ENCODE measurements at regions not wholly inside any gene's neighbourhood (a gene's known extent, or its start where the extent isn't known, plus 50 kb on each side); places are given as distances from the start of the nearest gene placed in this dataset.
A peak's percentile ranks its signal among the peaks of the same experiment; 100 is the strongest.
"Not testable (repeated sequence)": the region's sequence is repeated elsewhere in the genome, so short reads cannot be mapped to it uniquely, and the experiment has no call there.

DNA sequence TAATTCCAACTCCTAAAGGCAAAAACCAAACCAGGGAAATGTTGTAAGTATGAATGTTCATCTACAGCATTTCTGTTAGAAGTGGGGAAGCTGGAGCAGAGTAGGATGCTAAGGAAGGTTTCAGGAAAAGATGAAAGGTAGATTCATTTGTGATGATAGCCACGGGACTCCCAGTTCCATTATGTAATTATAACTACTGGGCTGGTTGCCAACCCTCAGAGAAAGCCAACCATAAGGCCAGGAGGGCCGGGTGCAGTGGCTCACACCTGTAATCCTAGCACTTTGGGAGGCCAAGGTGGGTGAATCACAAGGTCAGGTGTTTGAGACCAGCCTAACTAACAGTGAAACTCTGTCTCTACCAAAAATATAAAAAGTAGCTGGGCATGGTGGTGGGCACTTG, 288.9 kb upstream of the ETAA1 start:
- H3K36me3 Mint-ChIP-seq (ENCODE audit: insufficient read depth, unreplicated experiment), result no peaks in the 10 kb centered on the region
- BruUV-seq (replicated peaks), result no TSS peak
- H3K27ac Mint-ChIP-seq (ENCODE audit: low read depth, unreplicated experiment), result no peak overlapping the region
- no peaks in the 10 kb centered on the region for H3K27me3 Mint-ChIP-seq (ENCODE audit: insufficient read depth, unreplicated experiment)
- peaks cover 14% of the 10 kb centered on the region for H3K9me3 Mint-ChIP-seq (ENCODE audit: unreplicated experiment)
- no peak for TF ChIP-seq CTCF (IDR thresholded peaks at IDR 0.05; ENCODE audit: unreplicated experiment)
- ChIA-PET CTCF (no interaction called here), POLR2A (interaction anchor here (1.0 kb wide), 1 partner anchor 541 kb away, joined by 3 read pairs; no protein-coding TSS in a partner anchor)
- intact Hi-C loops (cut with micrococcal nuclease), result no loop called here
- H3K4me3 Mint-ChIP-seq (ENCODE audit: unreplicated experiment), result no peak overlapping the region
- peak; percentile 45 for DNase-seq (ENCODE audit: unreplicated experiment)
- no peaks in the 10 kb centered on the region for H3K4me1 Mint-ChIP-seq (ENCODE audit: insufficient read depth, unreplicated experiment)

DNA sequence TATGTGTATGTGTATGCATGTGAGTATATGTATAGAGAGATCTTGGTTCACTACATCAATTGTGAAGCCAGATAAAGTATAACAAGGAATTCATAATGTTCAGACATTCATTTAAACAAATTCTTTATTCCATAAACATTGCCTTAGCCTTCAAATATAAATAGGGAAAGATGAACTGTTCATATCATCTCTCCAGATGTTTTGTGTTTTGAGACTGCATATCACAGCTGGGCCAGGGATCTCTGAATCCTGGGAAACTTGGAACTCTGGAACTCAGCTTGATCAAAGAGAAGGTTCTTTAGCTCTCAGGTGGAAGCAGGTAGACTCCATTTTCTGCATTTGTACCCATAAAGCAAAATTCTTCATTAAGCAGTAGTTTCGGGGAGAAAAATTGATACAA, 272.6 kb upstream of the ETAA1 start:
- no TSS peak for BruUV-seq (replicated peaks)
- intact Hi-C loops (cut with micrococcal nuclease), result no loop called here
- CTCF ChIA-PET, result interaction anchor here (0.6 kb wide), 1 partner anchor 237 kb away, joined by 3 read pairs; no protein-coding TSS in a partner anchor

GRCh38 chr2:67130531-67131256, 266.4 kb upstream of the ETAA1 start:
- intact Hi-C loops (cut with micrococcal nuclease), result no loop called here
- no TSS peak for BruUV-seq (replicated peaks)
- Mint-ChIP-seq H3K27me3 (ENCODE audit: insufficient read depth, unreplicated experiment) (no peaks in the 10 kb centered on the region), H3K36me3 (ENCODE audit: insufficient read depth, unreplicated experiment) (no peaks in the 10 kb centered on the region), H3K4me3 (ENCODE audit: unreplicated experiment) (no peak overlapping the region), H3K4me1 (ENCODE audit: insufficient read depth, unreplicated experiment) (no peaks in the 10 kb centered on the region), H3K9me3 (ENCODE audit: unreplicated experiment) (no peaks in the 10 kb centered on the region), H3K27ac (ENCODE audit: low read depth, unreplicated experiment) (no peak overlapping the region)
- POLR2A ChIA-PET, result interaction anchor here (0.6 to 1.1 kb wide), 3 partner anchors 8 to 200 kb away, joined by 3 read pairs; no protein-coding TSS in a partner anchor
- peak; percentile 1 for DNase-seq (ENCODE audit: unreplicated experiment)
- CTCF ChIA-PET, result interaction anchor here (1.2 to 1.4 kb wide), 2 partner anchors 16 to 104 kb away, joined by 3 read pairs; no protein-coding TSS in a partner anchor
- TF ChIP-seq CTCF (IDR thresholded peaks at IDR 0.05; ENCODE audit: unreplicated experiment), result no peak

More for the DNA sequence above, 272.6 kb upstream of the ETAA1 start:
- TF ChIP-seq CTCF (IDR thresholded peaks at IDR 0.05; ENCODE audit: unreplicated experiment), result no peak
- no peak for DNase-seq (ENCODE audit: unreplicated experiment)
- no peaks in the 10 kb centered on the region for H3K4me1 Mint-ChIP-seq (ENCODE audit: insufficient read depth, unreplicated experiment)
- no peaks in the 10 kb centered on the region for H3K27me3 Mint-ChIP-seq (ENCODE audit: insufficient read depth, unreplicated experiment)
- no peaks in the 10 kb centered on the region for H3K36me3 Mint-ChIP-seq (ENCODE audit: insufficient read depth, unreplicated experiment)
- no peak overlapping the region for H3K4me3 Mint-ChIP-seq (ENCODE audit: unreplicated experiment)
- peaks cover 7% of the 10 kb centered on the region for H3K9me3 Mint-ChIP-seq (ENCODE audit: unreplicated experiment)
- POLR2A ChIA-PET, result no interaction called here
- H3K27ac Mint-ChIP-seq (ENCODE audit: low read depth, unreplicated experiment), result no peak overlapping the region

GRCh38 chr2:67131257-67131609, 265.9 kb upstream of the ETAA1 start:
- Mint-ChIP-seq H3K27me3 (ENCODE audit: insufficient read depth, unreplicated experiment) (no peaks in the 10 kb centered on the region), H3K4me1 (ENCODE audit: insufficient read depth, unreplicated experiment) (no peaks in the 10 kb centered on the region), H3K4me3 (ENCODE audit: unreplicated experiment) (no peak overlapping the region), H3K27ac (ENCODE audit: low read depth, unreplicated experiment) (no peak overlapping the region), H3K36me3 (ENCODE audit: insufficient read depth, unreplicated experiment) (no peaks in the 10 kb centered on the region), H3K9me3 (ENCODE audit: unreplicated experiment) (no peaks in the 10 kb centered on the region)
- ChIA-PET CTCF (interaction anchor here (1.2 to 1.4 kb wide), 2 partner anchors 15 to 104 kb away, joined by 3 read pairs; no protein-coding TSS in a partner anchor), POLR2A (interaction anchor here (0.6 to 1.1 kb wide), 3 partner anchors 8 to 200 kb away, joined by 3 read pairs; no protein-coding TSS in a partner anchor)
- no TSS peak for BruUV-seq (replicated peaks)
- intact Hi-C loops (cut with micrococcal nuclease), result no loop called here
- DNase-seq (ENCODE audit: unreplicated experiment), result no peak
- TF ChIP-seq CTCF (IDR thresholded peaks at IDR 0.05; ENCODE audit: unreplicated experiment), result no peak

- H3K4me3 Mint-ChIP-seq (ENCODE audit: unreplicated experiment); H3K9me3 Mint-ChIP-seq (ENCODE audit: unreplicated experiment); intact Hi-C loops (cut with micrococcal nuclease); H3K36me3 Mint-ChIP-seq (ENCODE audit: insufficient read depth, unreplicated experiment); H3K27me3 Mint-ChIP-seq (ENCODE audit: insufficient read depth, unreplicated experiment); DNase-seq (ENCODE audit: unreplicated experiment); POLR2A ChIA-PET; BruUV-seq (replicated peaks); CTCF ChIA-PET; H3K27ac Mint-ChIP-seq (ENCODE audit: low read depth, unreplicated experiment); H3K4me1 Mint-ChIP-seq (ENCODE audit: insufficient read depth, unreplicated experiment): not testable (repeated sequence)
Observed at GRCh38 chr2:67132441-67132940, 264.6 kb upstream of the ETAA1 start.

Data from MCF 10A (cell line).